ENCODE measurements at regions not wholly inside any gene's neighbourhood (a gene's known extent, or its start where the extent isn't known, plus 50 kb on each side); places are given as distances from the start of the nearest gene placed in this dataset.

GRCh38 chr6:71056656-71057055 lies 99.8 kb upstream of the B3GAT2 start:
- no peak for TF ChIP-seq POLR2AphosphoS5 (IDR thresholded peaks at IDR 0.05; ENCODE audit: low read depth, low read length)
- no peak for TF ChIP-seq REST (IDR thresholded peaks at IDR 0.05; ENCODE audit: insufficient read depth in 1 of 2, low read depth in 2 of 2, low read length in 2 of 2)
- no peak for TF ChIP-seq TAF1 (IDR thresholded peaks at IDR 0.05; ENCODE audit: borderline replicate concordance, insufficient read depth, low read length)
- no peak for TF ChIP-seq SIN3A (IDR thresholded peaks at IDR 0.05; ENCODE audit: borderline replicate concordance, insufficient read depth, low read length)

Data from PFSK-1 (cell line).